Mesenchymal stem cell (in vitro differentiated cells and primary cell): ENCODE measurements at regions not wholly inside any gene's neighbourhood (a gene's known extent, or its start where the extent isn't known, plus 50 kb on each side); places are given as distances from the start of the nearest gene placed in this dataset.

Experiments
- DNase-seq: peaks from one replicate; pipeline ENCODE4 v3.0.0-alpha.2; 2013
- H2AFZ ChIP-seq: one replicate; pipeline ENCODE4 v1.6.1; 2013; ENCODE audit warnings: low read depth, mild to moderate bottlenecking, control low read depth, inconsistent platforms, low read length, moderate library complexity
- H2AK5ac ChIP-seq: 2 replicates; pipeline ENCODE4 v1.6.1; 2013; ENCODE audit warnings: low read length, moderate library complexity, mild to moderate bottlenecking, inconsistent platforms; ENCODE audit not compliant: severe bottlenecking
- H2BK120ac ChIP-seq: one replicate; pipeline ENCODE4 v1.6.1; 2013; ENCODE audit warnings: low read depth, mild to moderate bottlenecking, inconsistent platforms, low read length, moderate library complexity
- H2BK12ac ChIP-seq, 2 experiments: one replicate each; pipeline ENCODE4 v1.6.1; 2013; ENCODE audit warnings: inconsistent platforms in 2 of 2, low read length in 2 of 2, mild to moderate bottlenecking in 2 of 2, moderate library complexity in 2 of 2, control low read depth in 1 of 2
- H2BK15ac ChIP-seq: one replicate; pipeline ENCODE4 v1.6.1; 2013; ENCODE audit warnings: mild to moderate bottlenecking, low read depth, inconsistent platforms; ENCODE audit not compliant: poor library complexity, severe bottlenecking
- H2BK5ac ChIP-seq: 2 replicates; pipeline ENCODE4 v1.6.1; 2013; ENCODE audit warnings: low read depth, mild to moderate bottlenecking, low read length, control low read depth, inconsistent platforms; ENCODE audit not compliant: poor library complexity, severe bottlenecking
- H3K14ac ChIP-seq, 2 experiments: one replicate each; pipeline ENCODE4 v1.6.1; 2013; ENCODE audit warnings: inconsistent platforms in 2 of 2, low read length in 2 of 2, control low read depth in 1 of 2, mild to moderate bottlenecking in 1 of 2, moderate library complexity in 1 of 2
- H3K18ac ChIP-seq, 2 experiments: one replicate each; pipeline ENCODE4 v1.6.1; 2013; ENCODE audit warnings: inconsistent platforms in 2 of 2, low read length in 2 of 2, control low read depth in 1 of 2, low read depth in 1 of 2, mild to moderate bottlenecking in 1 of 2
- H3K23ac ChIP-seq, 2 experiments: one replicate each; pipeline ENCODE4 v1.6.1; 2013; ENCODE audit warnings: inconsistent platforms in 2 of 2, low read length in 2 of 2, mild to moderate bottlenecking in 2 of 2, moderate library complexity in 2 of 2, control low read depth in 1 of 2
- H3K27ac ChIP-seq: 2 replicates; pipeline ENCODE4 v1.5.1; 2013; ENCODE audit warnings: mild to moderate bottlenecking, moderate library complexity, low read length, control low read depth, inconsistent platforms; ENCODE audit not compliant: poor library complexity, severe bottlenecking
- H3K27me3 ChIP-seq, 2 experiments: 2 replicates each; pipeline versions ENCODE4 v1.6.1 to v1.7.0; 2013; ENCODE audit warnings: low read length in 2 of 2, mild to moderate bottlenecking in 2 of 2, moderate library complexity in 2 of 2, control low read depth in 1 of 2, inconsistent platforms in 1 of 2; ENCODE audit not compliant: control insufficient read depth in 1 of 2, insufficient read depth in 1 of 2
- H3K36me3 ChIP-seq, 2 experiments: 2 replicates each; pipeline versions ENCODE4 v1.6.1 to v1.7.0; 2013; ENCODE audit warnings: low read length in 2 of 2, control low read depth in 1 of 2, inconsistent platforms in 1 of 2, low read depth in 1 of 2, mild to moderate bottlenecking in 1 of 2; ENCODE audit not compliant: insufficient read depth in 2 of 2, control insufficient read depth in 1 of 2
- H3K4ac ChIP-seq, 2 experiments: one replicate each; pipeline ENCODE4 v1.6.1; 2013; ENCODE audit warnings: inconsistent platforms in 2 of 2, low read length in 2 of 2, mild to moderate bottlenecking in 2 of 2, moderate library complexity in 2 of 2, control low read depth in 1 of 2, low read depth in 1 of 2
- H3K4me1 ChIP-seq: 2 replicates; pipeline ENCODE4 v1.6.1; 2013; ENCODE audit warnings: low read depth, low read length, control low read depth; ENCODE audit not compliant: control insufficient read depth, insufficient read depth
- H3K4me2 ChIP-seq: 2 replicates; pipeline ENCODE4 v1.6.1; 2013; ENCODE audit warnings: low read length, mild to moderate bottlenecking, inconsistent platforms; ENCODE audit not compliant: poor library complexity, severe bottlenecking
- H3K4me3 ChIP-seq, 2 experiments: 2 replicates each; pipeline versions ENCODE4 v1.5.1 to v1.7.0; 2013; ENCODE audit warnings: low read length in 2 of 2, mild to moderate bottlenecking in 2 of 2, control low read depth in 1 of 2, low read depth in 1 of 2; ENCODE audit not compliant: insufficient read depth in 1 of 2
- H3K79me1 ChIP-seq: replicated peaks from 2 replicates; pipeline ENCODE4 v1.6.1; 2013; ENCODE audit warnings: mild to moderate bottlenecking, control low read depth, low read length, inconsistent platforms; ENCODE audit not compliant: poor library complexity, severe bottlenecking
- H3K9ac ChIP-seq: 2 replicates; pipeline ENCODE4 v1.7.0; 2013; ENCODE audit warnings: mild to moderate bottlenecking, low read length, moderate library complexity
- H3K9me3 ChIP-seq: 2 replicates; pipeline ENCODE4 v1.7.0; 2013; ENCODE audit warnings: mild to moderate bottlenecking, low read length; ENCODE audit not compliant: control insufficient read depth
- H4K8ac ChIP-seq: one replicate; pipeline ENCODE4 v1.6.1; 2013; ENCODE audit warnings: inconsistent platforms, mild to moderate bottlenecking, low read length, moderate library complexity
- H4K91ac ChIP-seq: one replicate; pipeline ENCODE4 v1.6.1; 2013; ENCODE audit warnings: mild to moderate bottlenecking, low read length, inconsistent platforms
- WGBS: methylation state at CpG from one replicate; pipeline ENCODE4 v1.1.7; 2013; ENCODE audit warnings: mixed read lengths; 5-methylcytosine and 5-hydroxymethylcytosine counted together

DNA sequence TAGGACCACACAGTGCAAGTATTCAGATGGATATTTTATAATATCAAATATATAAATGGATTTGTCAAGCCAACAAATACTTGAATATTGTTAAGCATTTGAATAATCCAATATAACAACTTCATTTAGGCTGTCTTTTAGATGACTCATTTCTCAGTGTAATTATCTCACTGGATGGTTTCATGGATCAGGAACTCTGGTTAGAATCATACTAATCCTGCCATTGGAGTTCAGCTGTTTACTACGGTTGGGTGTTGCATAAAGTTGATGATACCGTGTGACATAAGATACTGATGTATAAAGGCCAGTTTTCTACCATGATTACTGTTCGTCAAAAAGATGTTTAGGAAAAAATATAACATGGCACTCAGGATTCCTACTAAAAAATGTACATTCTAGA, 196.3 kb downstream of the TSHZ3 start:
- H3K9me3 ChIP-seq, result no peaks in the 10 kb centered on the region
- no peak overlapping the region for H3K9ac ChIP-seq
- H3K27ac ChIP-seq, result no peak overlapping the region
- H4K8ac ChIP-seq, result no peak overlapping the region
- H3K4me3 ChIP-seq, result no peak overlapping the region
- H2BK120ac ChIP-seq, result no peak overlapping the region
- H3K14ac ChIP-seq, result no peak overlapping the region
- no peak overlapping the region for H2BK5ac ChIP-seq
- WGBS, result 89% methylated on average over 2 of the region's 3 CpGs
- no peak overlapping the region for H2BK15ac ChIP-seq
- H3K4ac ChIP-seq, result no peak overlapping the region
- H3K4me2 ChIP-seq, result no peak overlapping the region
- H3K23ac ChIP-seq, result no peak overlapping the region
- H2BK12ac ChIP-seq, result no peak overlapping the region
- H3K4me1 ChIP-seq, result peaks cover 2% of the 10 kb centered on the region
- H2AFZ ChIP-seq, result no peak overlapping the region
- peaks cover 0 to 2% of the 10 kb centered on the region in 2 experiments for H3K36me3 ChIP-seq
- DNase-seq, result no peak
- no peak overlapping the region for H3K18ac ChIP-seq
- no peak overlapping the region for H2AK5ac ChIP-seq
- H4K91ac ChIP-seq, result no peak overlapping the region
- H3K79me1 ChIP-seq, result no peaks in the 10 kb centered on the region
- H3K27me3 ChIP-seq, result no peaks in the 10 kb centered on the region

DNA sequence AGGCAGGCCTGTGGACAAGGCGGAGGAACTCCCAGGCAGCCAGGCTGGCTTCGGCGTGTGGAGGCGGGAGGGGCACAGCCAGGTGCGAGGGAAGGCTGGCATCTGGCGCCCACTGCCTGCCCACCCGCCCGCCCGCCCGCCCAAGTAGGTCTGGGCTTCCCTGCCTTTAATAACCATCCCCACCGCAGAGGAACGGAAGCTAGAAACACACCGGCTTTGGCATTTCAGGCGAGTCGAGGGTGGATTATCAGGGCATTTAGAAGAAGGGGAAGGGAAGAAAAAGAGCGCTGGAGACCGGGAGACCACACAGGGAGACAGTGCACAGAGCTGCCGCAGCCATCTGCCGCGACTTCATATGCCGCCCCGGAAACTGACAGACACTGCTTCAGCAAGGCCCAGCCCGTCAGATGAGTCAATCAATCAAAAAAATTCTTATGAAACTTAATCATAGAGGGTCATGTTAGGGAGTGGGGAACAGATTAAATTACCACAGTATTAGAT, 199.7 kb downstream of the TSHZ3 start:
- H2BK5ac ChIP-seq, result no peak overlapping the region
- 95% methylated on average over 18 of the region's 23 CpGs for WGBS
- no peak overlapping the region for H3K4me2 ChIP-seq
- H4K91ac ChIP-seq, result no peak overlapping the region
- no peak overlapping the region for H2BK15ac ChIP-seq
- no peak overlapping the region for H4K8ac ChIP-seq
- no peaks in the 10 kb centered on the region for H3K79me1 ChIP-seq
- no peak overlapping the region for H2BK12ac ChIP-seq
- DNase-seq, result no peak
- no peak overlapping the region for H2AFZ ChIP-seq
- no peak overlapping the region for H3K23ac ChIP-seq
- no peaks in the 10 kb centered on the region for H3K27me3 ChIP-seq
- no peak overlapping the region for H2BK120ac ChIP-seq
- H3K4me3 ChIP-seq, result no peak overlapping the region
- H3K18ac ChIP-seq, result no peak overlapping the region
- peak overlapping the region in 1 of 2 experiments; percentile 68 for H3K14ac ChIP-seq
- no peaks in the 10 kb centered on the region for H3K9me3 ChIP-seq
- H2AK5ac ChIP-seq, result no peak overlapping the region
- peaks cover 0 to 2% of the 10 kb centered on the region in 2 experiments for H3K36me3 ChIP-seq
- no peak overlapping the region for H3K27ac ChIP-seq
- no peak overlapping the region for H3K4ac ChIP-seq
- H3K9ac ChIP-seq, result no peak overlapping the region
- peaks cover 9% of the 10 kb centered on the region for H3K4me1 ChIP-seq

DNA sequence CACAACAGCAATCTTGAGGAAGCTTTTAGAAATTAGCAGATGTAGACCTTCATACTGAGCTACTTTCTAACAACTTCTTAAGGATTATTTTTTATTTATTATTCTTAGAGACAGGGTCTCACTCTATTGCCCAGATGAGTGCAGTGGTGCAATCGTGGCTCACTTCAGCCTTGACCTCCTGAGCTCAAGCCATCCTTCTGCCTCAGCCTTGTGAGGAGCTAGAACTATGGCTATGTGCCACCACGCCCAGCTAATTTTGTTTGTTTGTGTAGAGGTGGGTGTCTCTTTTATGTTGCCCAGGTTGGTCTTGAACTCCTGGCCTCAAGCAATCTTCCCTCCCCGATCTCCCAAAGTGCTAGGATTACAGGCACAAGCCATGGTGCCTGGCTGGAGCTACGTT, 200.6 kb downstream of the TSHZ3 start:
- Histone ChIP-seq H3K4ac (no peak overlapping the region), H2AK5ac (no peak overlapping the region), H3K9ac (no peak overlapping the region), H3K18ac (no peak overlapping the region), H2BK15ac (no peak overlapping the region), H2BK5ac (no peak overlapping the region), H3K4me2 (no peak overlapping the region), H3K23ac (no peak overlapping the region), H2AFZ (no peak overlapping the region), H2BK120ac (no peak overlapping the region), H4K8ac (no peak overlapping the region), H3K36me3 (peaks cover 0 to 2% of the 10 kb centered on the region in 2 experiments), H3K4me1 (peaks cover 12% of the 10 kb centered on the region), H2BK12ac (no peak overlapping the region), H3K4me3 (no peak overlapping the region), H3K27me3 (no peaks in the 10 kb centered on the region), H3K14ac (no peak overlapping the region), H3K9me3 (no peaks in the 10 kb centered on the region), H3K27ac (no peak overlapping the region), H4K91ac (no peak overlapping the region), H3K79me1 (no peaks in the 10 kb centered on the region)
- no peak for DNase-seq
- 75% methylated on average over 3 of the region's 4 CpGs for WGBS

DNA sequence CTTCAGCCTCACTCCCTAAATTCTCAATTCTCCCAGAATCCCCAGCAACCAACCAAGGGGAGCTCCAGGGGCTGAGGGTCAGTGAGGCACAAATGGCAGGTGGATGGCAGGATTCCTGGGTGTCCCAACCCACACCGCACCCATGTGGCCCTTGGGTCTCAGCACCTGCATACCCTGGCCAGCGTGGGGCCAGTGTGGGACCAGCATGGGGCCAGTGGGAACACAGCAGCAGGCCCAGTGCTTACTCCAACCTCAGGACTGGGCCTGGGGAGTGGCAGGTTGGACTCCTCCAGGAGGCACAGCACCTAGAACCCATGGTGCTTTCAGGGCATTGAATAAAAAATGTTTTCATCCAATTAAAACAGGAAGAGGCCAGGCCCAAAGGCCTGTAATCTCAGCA, 202.0 kb downstream of the TSHZ3 start:
- Histone ChIP-seq H4K91ac (no peak overlapping the region), H2BK120ac (no peak overlapping the region), H2BK12ac (peak overlapping the region in 1 of 2 experiments; percentile 45), H3K79me1 (no peaks in the 10 kb centered on the region), H2BK15ac (no peak overlapping the region), H3K4me3 (no peak overlapping the region), H3K9me3 (no peaks in the 10 kb centered on the region), H3K36me3 (peaks cover 0 to 2% of the 10 kb centered on the region in 2 experiments), H3K4me2 (no peak overlapping the region), H2BK5ac (no peak overlapping the region), H3K4me1 (peaks cover 15% of the 10 kb centered on the region), H2AK5ac (peak overlapping the region; percentile 89), H3K27me3 (no peaks in the 10 kb centered on the region), H4K8ac (no peak overlapping the region), H3K14ac (peak overlapping the region in 1 of 2 experiments; percentile 35), H3K27ac (no peak overlapping the region), H2AFZ (no peak overlapping the region), H3K18ac (peak overlapping the region in 1 of 2 experiments; percentile 69), H3K4ac (no peak overlapping the region), H3K23ac (no peak overlapping the region), H3K9ac (no peak overlapping the region)
- no peak for DNase-seq
- WGBS, result 81% methylated on average over 2 of the region's 2 CpGs
